GM19463 (cell line): ENCODE measurements at regions not wholly inside any gene's neighbourhood (a gene's known extent, or its start where the extent isn't known, plus 50 kb on each side); places are given as distances from the start of the nearest gene placed in this dataset.

ENCODE experiments used
- ATAC-seq: cut with Tn5 transposase; IDR thresholded peaks from one replicate; pipeline ENCODE4 v1.9.1; 2021; ENCODE audit warnings: mild to moderate bottlenecking, moderate library complexity; ENCODE audit not compliant: unreplicated experiment

DNA sequence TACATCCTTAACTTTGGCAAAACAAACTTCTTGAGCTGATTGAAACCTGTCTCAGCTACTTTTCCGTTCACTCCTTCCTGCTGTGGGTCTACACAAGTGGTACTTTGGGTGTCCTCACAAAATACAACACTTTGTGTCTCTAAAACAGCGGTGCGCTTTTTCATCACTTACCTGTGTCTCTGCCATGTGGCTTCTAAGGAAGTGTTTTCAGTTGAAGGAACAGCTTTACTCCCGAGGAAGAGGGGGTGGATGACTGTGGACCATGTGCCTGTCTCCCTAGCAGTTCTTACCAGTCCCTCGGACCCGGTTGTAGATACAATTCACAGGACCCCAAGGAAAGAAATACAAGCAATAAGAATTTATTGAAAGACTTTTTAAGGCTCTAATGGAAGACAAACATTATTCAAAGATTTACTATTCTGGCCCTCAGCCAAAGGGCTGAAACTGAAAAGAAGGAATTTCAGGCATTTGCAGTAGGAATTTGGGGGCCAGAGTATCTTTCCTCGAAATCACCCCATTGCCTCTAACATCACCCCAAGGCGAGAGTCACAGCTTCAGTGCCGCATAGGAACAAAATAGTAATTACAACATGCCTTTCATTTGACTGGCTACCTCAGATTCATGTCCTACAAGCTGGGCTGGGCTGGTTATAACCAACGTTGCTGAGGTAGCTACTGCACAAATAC, 246.3 kb downstream of the ACTR3B start:
- no peak for ATAC-seq

- ATAC-seq = no peak
These were observed 246.9 kb downstream of the ACTR3B start for GRCh38 chr7:153006452-153006851.

GRCh38 chr7:153006911-153007310, 247.4 kb downstream of the ACTR3B start:
- ATAC-seq = no peak

GRCh38 chr7:153010416-153010815, 250.9 kb downstream of the ACTR3B start:
- no peak for ATAC-seq

- no peak for ATAC-seq
These were observed 252.7 kb downstream of the ACTR3B start for GRCh38 chr7:153012203-153012602.

- ATAC-seq = no peak
These were observed 257.7 kb downstream of the ACTR3B start for GRCh38 chr7:153017223-153017622.

DNA sequence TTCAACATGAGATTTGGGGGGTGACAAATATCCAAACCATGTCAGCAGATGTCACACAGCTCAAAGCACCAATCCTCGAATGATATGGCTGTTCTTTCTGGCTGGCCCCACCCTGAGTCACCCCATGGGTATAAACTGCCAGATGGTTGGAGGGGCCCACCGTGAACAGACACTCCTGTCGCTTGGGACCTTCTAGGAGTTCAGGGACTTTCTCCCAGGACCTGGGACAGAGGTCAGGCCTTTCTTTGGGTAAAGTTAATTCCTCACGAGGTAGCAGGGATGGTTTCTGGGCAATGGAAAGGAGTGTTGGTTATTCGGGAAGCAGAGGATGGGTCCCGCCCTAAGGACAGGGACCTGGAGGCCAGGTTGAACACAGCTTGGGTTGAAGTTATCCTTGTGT, 262.0 kb downstream of the ACTR3B start:
- ATAC-seq = no peak

DNA sequence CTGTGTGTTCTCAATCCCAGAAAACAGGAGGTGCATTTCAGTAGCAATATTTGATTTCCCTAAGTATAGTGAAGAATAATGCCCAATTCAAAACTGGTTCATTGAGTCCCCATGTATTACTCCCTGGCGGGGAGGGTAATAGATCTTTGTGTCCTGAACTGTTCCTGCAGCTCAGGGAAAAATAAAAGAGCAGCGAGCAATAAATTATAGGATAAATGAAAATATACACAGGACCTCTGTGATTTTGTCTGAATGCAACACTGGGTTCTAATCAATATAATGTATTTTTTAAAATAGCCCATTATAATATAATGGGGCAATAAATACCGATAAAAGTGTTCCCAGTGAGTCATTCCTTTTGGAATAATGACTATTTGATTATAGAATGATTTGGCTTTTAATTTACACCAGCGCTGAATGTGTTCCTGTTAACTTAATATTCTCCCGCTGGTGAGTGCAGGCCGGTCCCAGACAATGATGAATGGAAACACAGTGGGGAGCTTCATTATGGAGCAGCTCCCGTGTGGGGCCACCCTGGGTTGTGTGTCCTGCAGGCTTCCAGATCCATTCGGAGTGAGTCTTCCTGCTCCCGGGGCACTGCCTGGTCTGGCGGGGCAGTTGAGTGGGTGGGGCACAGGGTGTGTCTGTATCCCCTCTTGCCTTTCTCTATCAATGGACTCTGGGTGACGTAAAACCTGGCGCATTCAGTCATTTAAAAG, 263.1 kb downstream of the ACTR3B start:
- ATAC-seq = no peak

- ATAC-seq = no peak
These were observed 263.6 kb downstream of the ACTR3B start for GRCh38 chr7:153023194-153023592.

DNA sequence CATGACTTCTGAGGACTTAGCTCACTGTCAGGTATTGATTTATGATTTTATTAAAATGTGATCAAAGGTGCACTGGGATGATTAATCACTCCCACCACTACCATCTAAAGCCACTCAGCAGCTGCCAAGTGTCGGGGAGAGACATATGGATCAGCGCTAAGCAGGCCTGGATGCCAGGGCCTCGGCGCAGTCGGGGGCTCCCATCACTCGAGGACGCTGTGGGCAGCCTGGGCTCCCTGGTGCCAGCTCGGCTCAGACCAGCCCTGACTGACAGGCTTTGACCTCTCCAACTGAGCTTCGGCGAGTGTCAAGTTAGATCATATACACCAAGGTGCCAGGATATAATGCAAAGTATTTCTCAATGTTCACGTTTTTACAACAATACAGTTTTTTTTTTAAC, 267.7 kb downstream of the ACTR3B start:
- no peak for ATAC-seq

DNA sequence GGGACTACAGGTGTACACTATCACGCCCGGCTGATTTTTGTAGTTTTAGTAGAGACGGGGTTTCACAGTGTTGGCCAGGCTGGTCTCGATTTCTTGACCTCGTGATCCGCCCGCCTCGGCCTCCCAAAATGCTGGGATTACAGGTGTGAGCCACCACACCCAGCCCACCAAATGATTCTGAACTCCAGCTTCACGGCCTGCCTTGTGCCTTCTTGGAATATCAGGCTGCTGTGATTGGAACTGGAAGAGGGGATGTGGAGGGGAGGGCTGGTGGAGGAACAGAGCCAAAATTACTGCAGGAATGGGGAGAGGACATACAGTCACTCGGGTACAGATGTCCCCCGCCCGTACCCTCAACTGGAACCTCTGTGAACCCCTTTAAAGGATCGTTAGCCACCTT, 268.4 kb downstream of the ACTR3B start:
- no peak for ATAC-seq

DNA sequence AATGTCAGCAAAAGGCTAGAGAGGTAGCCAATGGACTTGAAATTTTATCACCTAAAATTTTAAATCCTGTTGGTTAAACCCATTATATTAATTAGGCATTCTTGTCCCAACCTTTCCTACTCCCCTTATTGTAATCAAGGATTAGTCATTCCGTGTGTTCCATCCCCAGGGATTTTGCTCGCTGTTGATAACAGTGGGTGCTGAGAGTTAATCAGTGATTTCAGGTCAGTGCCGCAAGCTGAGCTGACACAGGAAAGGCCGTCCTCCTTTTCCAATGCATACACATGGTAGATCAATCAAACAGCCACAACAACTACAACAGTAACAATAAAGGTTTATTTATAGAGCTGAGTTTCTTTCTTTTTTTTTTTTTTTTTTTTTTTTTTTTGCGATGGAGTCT, 271.4 kb downstream of the ACTR3B start:
- ATAC-seq = no peak

- no peak for ATAC-seq
These were observed 275.2 kb downstream of the ACTR3B start for GRCh38 chr7:153034791-153035190.

DNA sequence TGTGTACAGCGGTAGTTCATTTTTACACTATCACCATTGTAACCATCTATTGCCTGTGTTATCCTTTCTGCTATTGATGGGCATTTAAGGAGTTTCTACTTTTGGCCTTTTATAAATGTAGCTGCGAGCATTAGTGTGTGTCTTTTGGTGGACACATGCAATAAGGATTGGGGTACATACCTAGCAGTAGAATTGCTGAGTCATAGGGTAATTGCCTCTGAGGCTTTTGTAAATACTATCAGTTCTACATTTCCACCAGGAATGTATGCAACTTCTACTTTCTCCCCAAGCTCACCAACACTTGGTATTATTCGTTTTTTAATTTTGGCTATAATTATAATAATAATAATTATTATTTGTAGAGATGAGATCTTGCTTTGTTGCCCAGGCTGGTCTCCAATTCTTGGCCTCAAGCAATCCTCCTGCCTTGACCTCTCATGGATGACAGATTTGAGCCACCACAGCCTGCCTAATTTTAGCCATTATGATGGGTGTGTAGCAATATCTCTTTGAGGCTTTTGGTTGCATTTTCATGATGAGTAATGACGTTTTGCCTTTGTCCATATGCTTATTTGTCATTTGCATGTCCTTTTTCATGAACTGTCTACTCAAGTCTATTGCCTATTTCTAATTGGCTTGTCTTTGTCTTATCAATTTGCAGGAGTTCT, 277.0 kb downstream of the ACTR3B start:
- no peak for ATAC-seq

DNA sequence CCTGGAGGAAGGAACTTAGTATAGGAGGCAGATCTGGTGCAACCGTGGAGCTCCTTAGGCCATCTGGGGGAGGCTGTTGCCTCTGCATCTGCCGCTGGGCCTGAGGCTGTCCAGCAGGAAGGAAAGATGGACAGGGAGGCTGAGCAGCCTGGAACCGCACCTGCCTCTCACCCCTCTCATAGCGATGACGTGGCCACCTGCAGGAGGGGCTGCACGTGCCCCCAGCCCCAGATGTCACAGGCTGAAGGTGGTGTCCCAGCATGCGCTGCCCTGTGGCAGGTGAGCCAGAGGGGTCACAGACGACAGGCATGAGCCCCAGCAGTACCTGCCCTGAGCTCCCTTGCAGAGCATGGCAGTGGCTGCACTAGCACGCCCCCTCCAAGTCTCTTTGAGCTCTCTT, 283.9 kb downstream of the ACTR3B start:
- ATAC-seq = no peak

- ATAC-seq = no peak
These were observed 285.4 kb downstream of the ACTR3B start for GRCh38 chr7:153044981-153045380.

- ATAC-seq = no peak
These were observed 287.8 kb downstream of the ACTR3B start for GRCh38 chr7:153047079-153047959.

- no peak for ATAC-seq
These were observed 292.7 kb downstream of the ACTR3B start for GRCh38 chr7:153052206-153052605.

- no peak for ATAC-seq
These were observed 302.5 kb downstream of the ACTR3B start for GRCh38 chr7:153061910-153062528.

- ATAC-seq = no peak
These were observed 305.5 kb downstream of the ACTR3B start for GRCh38 chr7:153065051-153065450.

- ATAC-seq = no peak
These were observed 307.2 kb downstream of the ACTR3B start for GRCh38 chr7:153066711-153067110.
